HUES64 (cell line): ENCODE measurements at regions not wholly inside any gene's neighbourhood (a gene's known extent, or its start where the extent isn't known, plus 50 kb on each side); places are given as distances from the start of the nearest gene placed in this dataset.

Source experiments
- H3K27ac ChIP-seq: 2 replicates; pipeline ENCODE4 v1.7.0; 2013; ENCODE audit warnings: low read depth, low read length, inconsistent platforms
- H3K27me3 ChIP-seq: 2 replicates; pipeline ENCODE4 v1.6.1; 2013; ENCODE audit warnings: mild to moderate bottlenecking, low read length; ENCODE audit not compliant: insufficient read depth
- H3K36me3 ChIP-seq: 2 replicates; pipeline ENCODE4 v1.6.1; 2013; ENCODE audit warnings: mild to moderate bottlenecking, low read length; ENCODE audit not compliant: insufficient read depth
- H3K4me1 ChIP-seq: 2 replicates; pipeline ENCODE4 v1.6.1; 2013; ENCODE audit warnings: mild to moderate bottlenecking, low read length, moderate library complexity; ENCODE audit not compliant: insufficient read depth
- H3K4me3 ChIP-seq: 2 replicates; pipeline ENCODE4 v1.5.1; 2013; ENCODE audit warnings: mild to moderate bottlenecking, low read length, moderate library complexity
- H3K9ac ChIP-seq: 2 replicates; pipeline ENCODE4 v1.6.1; 2013; ENCODE audit warnings: mild to moderate bottlenecking, low read depth, low read length
- H3K9me3 ChIP-seq: 2 replicates; pipeline ENCODE4 v1.6.1; 2013; ENCODE audit warnings: low read depth, low read length; ENCODE audit not compliant: insufficient read depth
- WGBS: fragments of 150-250, 120-280 bp; methylation state at CpG from one replicate; pipeline ENCODE4 v1.1.7; 2013; ENCODE audit warnings: missing lambda C conversion rate; 5-methylcytosine and 5-hydroxymethylcytosine counted together

GRCh38 chr7:97377713-97378112, 260.2 kb downstream of the SDHAF3 start:
- Histone ChIP-seq H3K36me3 (no peaks in the 10 kb centered on the region), H3K4me3 (no peak overlapping the region), H3K4me1 (no peaks in the 10 kb centered on the region; the same call in 1 of the 2 replicates), H3K9me3 (no peaks in the 10 kb centered on the region), H3K27ac (no peak overlapping the region), H3K27me3 (no peaks in the 10 kb centered on the region), H3K9ac (no peak overlapping the region)
- 98% methylated on average over 2 of the region's 3 CpGs for WGBS

- Histone ChIP-seq H3K36me3 (no peaks in the 10 kb centered on the region), H3K9ac (no peak overlapping the region), H3K4me3 (no peak overlapping the region), H3K27me3 (no peaks in the 10 kb centered on the region), H3K27ac (no peak overlapping the region), H3K4me1 (no peaks in the 10 kb centered on the region), H3K9me3 (no peaks in the 10 kb centered on the region)
- 100% methylated on average over 1 of the region's 4 CpGs for WGBS
Observed at GRCh38 chr7:97381815-97382554, 264.5 kb downstream of the SDHAF3 start.

GRCh38 chr7:97390052-97390451, 272.6 kb downstream of the SDHAF3 start:
- Histone ChIP-seq H3K27me3 (no peaks in the 10 kb centered on the region), H3K9me3 (no peaks in the 10 kb centered on the region), H3K9ac (no peak overlapping the region), H3K4me3 (no peak overlapping the region), H3K4me1 (no peaks in the 10 kb centered on the region), H3K36me3 (no peaks in the 10 kb centered on the region), H3K27ac (no peak overlapping the region)
- 66% methylated on average over 4 of the region's 6 CpGs for WGBS

- no peaks in the 10 kb centered on the region for H3K36me3 ChIP-seq
- 94% methylated on average over 4 of the region's 4 CpGs for WGBS
- no peak overlapping the region for H3K9ac ChIP-seq
- H3K4me1 ChIP-seq: no peaks in the 10 kb centered on the region
- H3K4me3 ChIP-seq: no peak overlapping the region
- H3K9me3 ChIP-seq: no peaks in the 10 kb centered on the region
- H3K27me3 ChIP-seq: no peaks in the 10 kb centered on the region
- H3K27ac ChIP-seq: no peak overlapping the region
Observed at GRCh38 chr7:97390915-97391593, 273.6 kb downstream of the SDHAF3 start.

GRCh38 chr7:97401398-97401797, 283.9 kb downstream of the SDHAF3 start:
- Histone ChIP-seq H3K36me3 (no peaks in the 10 kb centered on the region), H3K9ac (no peak overlapping the region), H3K4me1 (no peaks in the 10 kb centered on the region), H3K27ac (no peak overlapping the region), H3K4me3 (no peak overlapping the region), H3K9me3 (no peaks in the 10 kb centered on the region), H3K27me3 (no peaks in the 10 kb centered on the region)
- 90% methylated on average over 5 of the region's 5 CpGs for WGBS

GRCh38 chr7:97405835-97406234, 288.3 kb downstream of the SDHAF3 start:
- Histone ChIP-seq H3K4me1 (no peaks in the 10 kb centered on the region), H3K27me3 (no peaks in the 10 kb centered on the region), H3K4me3 (no peak overlapping the region), H3K36me3 (no peaks in the 10 kb centered on the region), H3K9ac (no peak overlapping the region), H3K9me3 (no peaks in the 10 kb centered on the region), H3K27ac (no peak overlapping the region)
- WGBS: 94% methylated on average over 3 of the region's 3 CpGs

DNA sequence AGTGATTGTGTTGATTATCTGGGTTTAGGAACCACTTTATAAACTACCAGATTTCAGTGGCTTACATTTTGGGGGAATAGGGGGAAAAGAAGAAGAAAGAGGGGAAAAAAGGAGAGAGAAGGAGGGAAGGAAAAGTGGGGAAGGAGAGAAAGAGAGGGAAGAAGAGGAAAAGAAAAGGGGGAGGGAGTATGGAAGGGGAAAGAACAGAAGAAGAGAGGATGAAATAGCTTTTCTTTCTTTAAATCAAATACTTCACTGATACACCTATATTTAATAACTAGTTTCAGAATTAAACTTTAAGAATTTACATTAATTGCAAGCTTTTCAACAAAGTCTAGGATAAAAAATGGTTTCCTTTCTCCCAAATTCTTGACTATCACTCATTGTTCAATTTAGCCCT, 289.6 kb downstream of the SDHAF3 start:
- H3K27me3 ChIP-seq: no peaks in the 10 kb centered on the region
- no peak overlapping the region for H3K4me3 ChIP-seq
- no peak overlapping the region for H3K27ac ChIP-seq
- H3K4me1 ChIP-seq: no peaks in the 10 kb centered on the region
- H3K9me3 ChIP-seq: no peaks in the 10 kb centered on the region
- H3K9ac ChIP-seq: no peak overlapping the region
- no peaks in the 10 kb centered on the region for H3K36me3 ChIP-seq

DNA sequence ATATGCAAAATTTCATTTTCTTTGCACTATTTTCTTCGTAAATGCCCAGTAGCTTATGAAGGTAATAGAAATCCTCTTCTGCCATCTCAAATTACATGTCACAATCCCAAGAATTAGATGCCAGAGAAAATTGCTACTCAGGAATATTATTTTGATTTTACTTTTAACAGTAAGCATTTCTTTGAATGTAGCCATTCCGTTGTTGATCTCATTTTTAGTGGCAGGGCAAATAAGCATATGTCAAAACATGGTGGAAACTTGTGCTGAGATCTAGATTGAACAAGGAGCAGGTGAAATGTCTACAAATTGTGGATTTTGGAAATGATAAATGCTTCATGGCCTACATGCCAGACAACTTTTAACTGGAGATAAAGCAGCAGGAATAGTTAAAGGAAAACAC, 291.8 kb downstream of the SDHAF3 start:
- Histone ChIP-seq H3K27ac (no peak overlapping the region), H3K4me3 (no peak overlapping the region), H3K4me1 (no peaks in the 10 kb centered on the region), H3K9ac (no peak overlapping the region), H3K9me3 (no peaks in the 10 kb centered on the region), H3K27me3 (no peaks in the 10 kb centered on the region), H3K36me3 (no peaks in the 10 kb centered on the region)
- WGBS: 93% methylated on average over 2 of the region's 2 CpGs

GRCh38 chr7:97418312-97418711, 300.8 kb downstream of the SDHAF3 start:
- 97% methylated on average over 1 of the region's 2 CpGs for WGBS

DNA sequence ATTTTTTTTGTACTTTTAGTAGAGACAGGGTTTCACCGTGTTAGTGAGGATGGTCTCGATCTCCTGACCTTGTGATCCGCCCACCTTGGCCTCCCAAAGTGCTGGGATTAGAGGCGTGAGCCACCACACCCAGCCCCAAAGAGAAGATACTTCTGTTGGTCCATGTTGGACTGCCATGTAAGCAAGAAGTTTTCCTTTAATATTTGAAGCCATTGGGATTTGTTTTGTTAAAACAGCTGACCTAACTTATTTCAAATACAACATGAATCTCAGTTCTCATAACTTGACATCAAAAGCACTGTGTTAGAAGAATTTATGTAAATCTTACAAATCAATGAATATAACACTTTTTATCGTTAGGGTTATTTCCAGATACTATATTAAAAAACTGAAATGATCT, 302.4 kb downstream of the SDHAF3 start:
- no peak overlapping the region for H3K9ac ChIP-seq
- no peaks in the 10 kb centered on the region for H3K4me1 ChIP-seq
- 96% methylated on average over 4 of the region's 5 CpGs for WGBS
- no peak overlapping the region for H3K4me3 ChIP-seq
- H3K36me3 ChIP-seq: no peaks in the 10 kb centered on the region
- no peak overlapping the region for H3K27ac ChIP-seq
- 0 out of 2 replicates have a peak, but pooled peaks cover 7% of the 10 kb centered on the region for H3K9me3 ChIP-seq
- H3K27me3 ChIP-seq: no peaks in the 10 kb centered on the region

More at GRCh38 chr7:97418312-97418711, 300.8 kb downstream of the SDHAF3 start:
- no peak overlapping the region for H3K9ac ChIP-seq
- H3K9me3 ChIP-seq: 0 out of 2 replicates have a peak, but pooled peaks cover 1% of the 10 kb centered on the region
- H3K27me3 ChIP-seq: no peaks in the 10 kb centered on the region
- H3K4me1 ChIP-seq: no peaks in the 10 kb centered on the region
- no peak overlapping the region for H3K4me3 ChIP-seq
- H3K36me3 ChIP-seq: no peaks in the 10 kb centered on the region
- no peak overlapping the region for H3K27ac ChIP-seq

DNA sequence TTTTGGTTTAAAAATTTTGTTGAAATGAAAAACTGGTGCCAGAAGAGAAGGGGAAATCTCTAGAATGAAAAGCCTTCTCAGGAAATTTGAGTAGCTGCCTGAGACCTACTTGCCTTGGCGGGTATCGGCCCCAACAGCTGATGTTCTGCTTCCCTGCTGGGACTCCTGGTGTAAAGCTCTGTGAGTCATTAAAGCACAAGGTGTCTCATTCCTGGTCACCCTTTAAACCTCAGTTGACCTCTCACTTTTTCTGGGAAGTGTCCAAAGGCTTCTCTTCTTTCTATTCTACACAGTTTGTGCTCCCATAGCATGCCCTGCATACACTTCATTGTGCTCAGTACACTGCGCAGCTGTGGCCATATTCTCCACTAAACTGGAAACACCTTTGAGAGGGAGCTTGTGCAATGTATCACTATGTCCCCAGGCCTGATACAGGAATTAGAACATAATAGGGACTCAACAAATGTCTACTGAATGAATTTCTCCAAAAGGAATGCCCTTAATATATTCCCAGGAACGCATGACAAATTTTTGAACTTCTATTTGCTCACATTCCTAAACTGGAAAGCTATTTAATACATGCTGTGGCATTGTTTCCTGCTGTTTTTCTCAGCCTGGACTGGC, 303.9 kb downstream of the SDHAF3 start:
- Histone ChIP-seq H3K27me3 (no peaks in the 10 kb centered on the region), H3K36me3 (no peaks in the 10 kb centered on the region), H3K4me3 (no peak overlapping the region), H3K9me3 (0 out of 2 replicates have a peak, but pooled peaks cover 7% of the 10 kb centered on the region), H3K27ac (no peak overlapping the region), H3K4me1 (no peaks in the 10 kb centered on the region), H3K9ac (no peak overlapping the region)
- 91% methylated on average over 4 of the region's 4 CpGs for WGBS
